PC-3 (cell line): ENCODE measurements at regions not wholly inside any gene's neighbourhood (a gene's known extent, or its start where the extent isn't known, plus 50 kb on each side); places are given as distances from the start of the nearest gene placed in this dataset.

Experiments
- ATAC-seq: fragments of 200-7000 bp; cut with Tn5 transposase; 2 replicates; pipeline ENCODE4 v1.9.1; 2020; ENCODE audit warnings: mild to moderate bottlenecking, moderate library complexity
- BruUV-seq: library from RNA; stranded (reverse); fragments of 400-500 nt; replicated peaks from 2 replicates; lab custom pipeline; 2021; lab: Mats Ljungman, UMichigan
- CTCF ChIA-PET: fragments of 300-600 bp; sonication (Branson Sonifier 250); formaldehyde crosslinking; loops from one replicate; lab custom pipeline; 2022; ENCODE audit warnings: antibody characterized with exemption; lab: Charles Lee
- POLR2A ChIA-PET: fragments of 300-600 bp; sonication (Branson Sonifier 250); formaldehyde crosslinking; loops from one replicate; lab custom pipeline; 2022; ENCODE audit warnings: antibody characterized with exemption; ENCODE audit not compliant: unreplicated experiment; lab: Charles Lee
- DNase-seq: peaks from one replicate; pipeline ENCODE4 v3.0.0-alpha.2; 2015
- H2AFZ ChIP-seq: fragments of 300-600 bp; sonication (generic); 2 replicates; pipeline ENCODE4 v1.6.0; 2016; ENCODE audit warnings: antibody characterized with exemption, low read length
- H3F3A ChIP-seq: fragments of 300-600 bp; sonication (generic); one replicate; pipeline ENCODE4 v1.6.0; 2017; ENCODE audit warnings: antibody characterized with exemption, low read length, control low read depth, mild to moderate bottlenecking; ENCODE audit not compliant: unreplicated experiment
- H3K27ac ChIP-seq: fragments of 300-600 bp; sonication (generic); 2 replicates; pipeline ENCODE4 v1.5.1; 2016; ENCODE audit warnings: mild to moderate bottlenecking, low read length
- H3K27me3 ChIP-seq: fragments of 300-600 bp; sonication (generic); 2 replicates; pipeline ENCODE4 v1.6.1; 2016; ENCODE audit warnings: low read length, mixed read lengths
- H3K36me3 ChIP-seq: fragments of 300-600 bp; sonication (generic); 2 replicates; pipeline ENCODE4 v1.6.1; 2016; ENCODE audit warnings: low read depth, mixed run types, low read length, mixed read lengths
- H3K4me1 ChIP-seq: fragments of 300-600 bp; sonication (generic); 2 replicates; pipeline ENCODE4 v1.5.1; 2016; ENCODE audit warnings: low read length; ENCODE audit not compliant: insufficient read depth
- H3K4me2 ChIP-seq: fragments of 300-600 bp; sonication (generic); 2 replicates; pipeline ENCODE4 v1.6.0; 2016; ENCODE audit warnings: low read length
- H3K4me3 ChIP-seq: fragments of 300-600 bp; sonication (generic); 2 replicates; pipeline ENCODE4 v1.5.1; 2016; ENCODE audit warnings: mild to moderate bottlenecking, low read length, mixed read lengths
- H3K79me2 ChIP-seq: fragments of 300-600 bp; sonication (generic); 2 replicates; pipeline ENCODE4 v1.6.1; 2017; ENCODE audit warnings: low read length, mixed read lengths
- H3K9ac ChIP-seq: fragments of 300-600 bp; sonication (generic); 2 replicates; pipeline ENCODE4 v1.6.0; 2016; ENCODE audit warnings: mild to moderate bottlenecking, low read length
- H3K9me2 ChIP-seq: fragments of 300-600 bp; sonication (generic); replicated peaks from 2 replicates; pipeline ENCODE4 v1.6.1; 2016; ENCODE audit warnings: mixed run types, low read length, mixed read lengths
- H3K9me3 ChIP-seq: fragments of 300-600 bp; sonication (generic); 2 replicates; pipeline ENCODE4 v1.6.1; 2016; ENCODE audit warnings: low read length, mixed read lengths
- H4K20me1 ChIP-seq: fragments of 300-600 bp; sonication (generic); 2 replicates; pipeline ENCODE4 v1.6.1; 2016; ENCODE audit warnings: low read length, mixed read lengths
- CTCF ChIP-seq: fragments of 300-600 bp; sonication (generic); conservative IDR thresholded peaks from 2 replicates; pipeline ENCODE4 v1.5.1; 2017; ENCODE audit warnings: antibody characterized with exemption, low read depth, mild to moderate bottlenecking, low read length
- EZH2 ChIP-seq: fragments of 300-600 bp; sonication (generic); IDR thresholded peaks from one replicate; pipeline ENCODE4 v1.6.1; 2017; ENCODE audit warnings: antibody characterized with exemption, mild to moderate bottlenecking, low read length; ENCODE audit not compliant: unreplicated experiment
- EZH2phosphoT487 ChIP-seq: fragments of 300-600 bp; sonication (generic); IDR thresholded peaks from 2 replicates; pipeline ENCODE4 v1.6.1; 2018; ENCODE audit warnings: mild to moderate bottlenecking, antibody characterized with exemption, low read length, borderline replicate concordance
- intact Hi-C: fragments of 100-400 bp; cut with micrococcal nuclease; formaldehyde crosslinking; loops from 2 replicates; pipeline ENCODE4 v1.9.0; 2023

- Histone ChIP-seq H3K4me3 (no peak overlapping the region), H3K27ac (no peak overlapping the region), H2AFZ (no peak overlapping the region), H3K4me1 (no peaks in the 10 kb centered on the region), H3K4me2 (no peak overlapping the region), H3K36me3 (no peaks in the 10 kb centered on the region), H4K20me1 (no peaks in the 10 kb centered on the region), H3K9me3 (no peaks in the 10 kb centered on the region), H3K27me3 (no peaks in the 10 kb centered on the region), H3F3A (no peaks in the 10 kb centered on the region), H3K9ac (no peak overlapping the region), H3K79me2 (no peaks in the 10 kb centered on the region), H3K9me2 (no peaks in the 10 kb centered on the region)
- no peak for ATAC-seq
- POLR2A ChIA-PET: no interaction called here
- intact Hi-C loops: no loop called here
- no TSS peak for BruUV-seq
- DNase-seq: no peak
- no peak for TF ChIP-seq CTCF
- no peak for TF ChIP-seq EZH2
- no peak for TF ChIP-seq EZH2phosphoT487
- CTCF ChIA-PET: no interaction called here
Observed at GRCh38 chr6:120473804-120474203, 860.5 kb downstream of the TBC1D32 start.

- Histone ChIP-seq H3K9me3 (no peaks in the 10 kb centered on the region), H2AFZ (no peak overlapping the region), H3K9me2 (no peaks in the 10 kb centered on the region), H3K36me3 (no peaks in the 10 kb centered on the region), H3K4me2 (no peak overlapping the region), H3F3A (no peaks in the 10 kb centered on the region), H3K79me2 (no peaks in the 10 kb centered on the region), H3K27ac (no peak overlapping the region), H3K4me3 (no peak overlapping the region), H3K9ac (no peak overlapping the region), H3K4me1 (no peaks in the 10 kb centered on the region), H4K20me1 (no peaks in the 10 kb centered on the region), H3K27me3 (no peaks in the 10 kb centered on the region)
- ChIA-PET CTCF (no interaction called here), POLR2A (interaction anchor here (0.6 kb wide), 1 partner anchor 11 kb away, joined by 3 read pairs; no protein-coding TSS in a partner anchor)
- intact Hi-C loops: no loop called here
- no TSS peak for BruUV-seq
- TF ChIP-seq CTCF: no peak
- TF ChIP-seq EZH2: no peak
- no peak for TF ChIP-seq EZH2phosphoT487
- DNase-seq (no peak), ATAC-seq (no peak)
Observed at GRCh38 chr6:120468486-120468885, 865.8 kb downstream of the TBC1D32 start.

- no peaks in the 10 kb centered on the region for H3K36me3 ChIP-seq
- intact Hi-C loops: no loop called here
- ATAC-seq (no peak), DNase-seq (no peak)
- no peaks in the 10 kb centered on the region for H3K9me2 ChIP-seq
- H3K4me3 ChIP-seq: no peak overlapping the region
- H3F3A ChIP-seq: no peaks in the 10 kb centered on the region
- H3K4me1 ChIP-seq: no peaks in the 10 kb centered on the region
- no TSS peak for BruUV-seq
- H3K27me3 ChIP-seq: no peaks in the 10 kb centered on the region
- no peak overlapping the region for H3K4me2 ChIP-seq
- H3K9me3 ChIP-seq: no peaks in the 10 kb centered on the region
- POLR2A ChIA-PET: no interaction called here
- no peak overlapping the region for H2AFZ ChIP-seq
- H3K79me2 ChIP-seq: no peaks in the 10 kb centered on the region
- CTCF ChIA-PET: no interaction called here
- no peaks in the 10 kb centered on the region for H4K20me1 ChIP-seq
- H3K27ac ChIP-seq: no peak overlapping the region
- TF ChIP-seq CTCF (no peak), EZH2 (no peak), EZH2phosphoT487 (no peak)
- H3K9ac ChIP-seq: no peak overlapping the region
Observed at GRCh38 chr6:120451508-120451907, 882.8 kb downstream of the TBC1D32 start.
